Esophagus muscularis mucosa (tissue), 4 donors: ENCODE measurements at regions not wholly inside any gene's neighbourhood (a gene's known extent, or its start where the extent isn't known, plus 50 kb on each side); places are given as distances from the start of the nearest gene placed in this dataset.
"Not testable (repeated sequence)": the region's sequence is repeated elsewhere in the genome, so short reads cannot be mapped to it uniquely, and the experiment has no call there.

Experiments
- DNase-seq: peaks from one replicate; pipeline ENCODE4 v3.0.0-alpha.2; 2017; ENCODE audit errors: extremely low spot score
- H3K27ac ChIP-seq, 4 donors: fragments of 200-600 bp; sonication (generic); replicated peaks in 1 of 4; 1 replicate in 3 of 4; 2 replicates in 1 of 4; pipeline ENCODE4 v1.5.1; 2016 to 2019; ENCODE audit warnings: mild to moderate bottlenecking in 1 of 4
- H3K27me3 ChIP-seq, 4 donors: fragments of 200-600 bp; sonication (generic); one replicate each; pipeline versions ENCODE4 v1.5.1 to v1.6.0; 2016 to 2019
- H3K36me3 ChIP-seq, 4 donors: fragments of 200-600 bp; sonication (generic); one replicate each; pipeline ENCODE4 v1.5.1; 2016 to 2019
- H3K4me1 ChIP-seq, 4 donors: fragments of 200-600 bp; sonication (generic); one replicate each; pipeline ENCODE4 v1.5.1; 2016 to 2019
- H3K4me3 ChIP-seq, 4 donors: fragments of 200-600 bp; sonication (generic); 1 replicate in 2 of 4; 2 replicates in 2 of 4; pipeline ENCODE4 v1.5.1; 2016 to 2019; ENCODE audit warnings: mild to moderate bottlenecking in 4 of 4, moderate library complexity in 1 of 4
- H3K9me3 ChIP-seq, 4 donors: fragments of 200-600 bp; sonication (generic); 1 replicate in 3 of 4; 2 replicates in 1 of 4; pipeline ENCODE4 v1.5.1; 2016 to 2019
- CTCF ChIP-seq, 3 experiments: fragments of 200-600 bp in 2 of 3; fragments of 450-650 bp in 1 of 3; sonication (generic) in 2 of 3; IDR thresholded peaks; one replicate each; pipeline ENCODE4 v1.5.1; 2017 to 2019; ENCODE audit warnings: antibody characterized with exemption in 3 of 3, mild to moderate bottlenecking in 2 of 3, moderate library complexity in 1 of 3
- EP300 ChIP-seq: sonication (generic); formaldehyde crosslinking; IDR thresholded peaks from one replicate; pipeline ENCODE4 v1.6.1; 2017; ENCODE audit warnings: antibody characterized with exemption
- POLR2A ChIP-seq: fragments of 450-650 bp; IDR thresholded peaks from one replicate; pipeline ENCODE4 v1.6.1; 2017; ENCODE audit warnings: antibody characterized with exemption, moderate library complexity, mild to moderate bottlenecking, low read depth
- POLR2AphosphoS5 ChIP-seq, 2 donors: sonication (generic); formaldehyde crosslinking; IDR thresholded peaks; one replicate each; pipeline ENCODE4 v1.6.1; 2017; ENCODE audit warnings: antibody characterized with exemption in 2 of 2
- WGBS: methylation state at CpG from one replicate; pipeline ENCODE4 v1.1.5; 2018; 5-methylcytosine and 5-hydroxymethylcytosine counted together
- intact Hi-C: fragments of 100-400 bp; cut with DNase I; formaldehyde crosslinking; loops from one replicate; pipeline ENCODE4 v1.15.1; 2023

GRCh38 chr21:31788581-31788980 lies 56.7 kb upstream of the SCAF4 start:
- Histone ChIP-seq H3K4me3 (no peak overlapping the region), H3K9me3 (no peaks in the 10 kb centered on the region), H3K27me3 (no peaks in the 10 kb centered on the region), H3K4me1 (peaks cover 0 to 5% (median 2%) of the 10 kb centered on the region in 4 donors), H3K27ac (no peak overlapping the region), H3K36me3 (no peaks in the 10 kb centered on the region)
- TF ChIP-seq POLR2AphosphoS5 (IDR thresholded peaks at IDR 0.05) = no peak
- no peak for TF ChIP-seq POLR2A
- no peak for TF ChIP-seq CTCF (IDR thresholded peaks at IDR 0.05)
- no peak for TF ChIP-seq EP300
- no peak for DNase-seq
- intact Hi-C loops = no loop called here
- WGBS = 95% methylated on average over 4 of the region's 4 CpGs

GRCh38 chr21:31787691-31788090 lies 55.8 kb upstream of the SCAF4 start:
- DNase-seq, H3K4me3 ChIP-seq, intact Hi-C loops, H3K4me1 ChIP-seq, H3K27ac ChIP-seq, H3K36me3 ChIP-seq, H3K9me3 ChIP-seq, H3K27me3 ChIP-seq: not testable (repeated sequence)
- 77% methylated on average over 7 of the region's 7 CpGs for WGBS

- Histone ChIP-seq H3K9me3 (no peaks in the 10 kb centered on the region), H3K4me1 (peaks cover 0 to 8% (median 5%) of the 10 kb centered on the region in 4 donors), H3K27me3 (no peaks in the 10 kb centered on the region), H3K27ac (no peak overlapping the region), H3K36me3 (no peaks in the 10 kb centered on the region), H3K4me3 (no peak overlapping the region)
- intact Hi-C loops = no loop called here
- TF ChIP-seq POLR2AphosphoS5 (IDR thresholded peaks at IDR 0.05) (no peak), POLR2A (no peak), CTCF (IDR thresholded peaks at IDR 0.05) (no peak)
- no peak for DNase-seq
- 57% methylated on average over 4 of the region's 4 CpGs for WGBS
Observed at GRCh38 chr21:31786164-31786920, 54.4 kb upstream of the SCAF4 start.

- DNase-seq, H3K4me3 ChIP-seq, H3K27ac ChIP-seq, H3K27me3 ChIP-seq, H3K36me3 ChIP-seq, H3K4me1 ChIP-seq, H3K9me3 ChIP-seq, intact Hi-C loops: not testable (repeated sequence)
- peak; percentile 62 to 82 (median 66) for TF ChIP-seq CTCF (IDR thresholded peaks at IDR 0.05)
- 54% methylated on average over 11 of the region's 11 CpGs for WGBS
Observed at GRCh38 chr21:31785237-31786163, 53.6 kb upstream of the SCAF4 start.

GRCh38 chr21:31781737-31782136 lies 49.8 kb upstream of the SCAF4 start:
- Histone ChIP-seq H3K27ac (no peak overlapping the region), H3K9me3 (no peaks in the 10 kb centered on the region), H3K36me3 (no peaks in the 10 kb centered on the region), H3K4me1 (peaks cover 0 to 9% (median 5%) of the 10 kb centered on the region in 4 donors), H3K4me3 (no peak overlapping the region), H3K27me3 (no peaks in the 10 kb centered on the region)
- intact Hi-C loops = loop anchor here (5.0 kb wide), 1 partner anchor 476 kb away; no protein-coding TSS in a partner anchor
- no peak for DNase-seq
- TF ChIP-seq POLR2AphosphoS5 (IDR thresholded peaks at IDR 0.05) (no peak), POLR2A (no peak), CTCF (IDR thresholded peaks at IDR 0.05) (no peak), EP300 (no peak)
- 10% methylated on average over 3 of the region's 3 CpGs for WGBS
